ENCODE measurements at regions not wholly inside any gene's neighbourhood (a gene's known extent, or its start where the extent isn't known, plus 50 kb on each side); places are given as distances from the start of the nearest gene placed in this dataset.

DNA sequence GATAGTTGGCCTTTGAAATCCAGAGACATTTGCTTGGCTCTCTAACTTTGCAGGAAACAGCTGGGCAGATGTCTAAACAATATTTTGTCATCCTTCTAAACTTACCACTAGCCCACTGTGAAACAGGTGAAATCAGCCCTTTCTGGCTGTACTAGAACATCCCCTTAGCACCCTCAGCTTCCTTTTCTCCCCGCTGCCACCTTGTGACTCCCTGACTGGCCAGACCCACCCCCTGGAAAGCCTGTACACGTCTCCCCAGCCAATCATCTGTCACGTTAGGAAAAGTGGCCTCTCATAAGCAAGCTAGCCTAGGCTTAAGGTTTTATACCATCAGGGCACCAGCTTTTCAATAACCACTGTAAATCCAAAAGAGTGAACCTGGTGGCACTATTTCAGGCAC, 88.6 kb upstream of the E2F3 start:
- no peak for DNase-seq (ENCODE audit: low read depth)

DNA sequence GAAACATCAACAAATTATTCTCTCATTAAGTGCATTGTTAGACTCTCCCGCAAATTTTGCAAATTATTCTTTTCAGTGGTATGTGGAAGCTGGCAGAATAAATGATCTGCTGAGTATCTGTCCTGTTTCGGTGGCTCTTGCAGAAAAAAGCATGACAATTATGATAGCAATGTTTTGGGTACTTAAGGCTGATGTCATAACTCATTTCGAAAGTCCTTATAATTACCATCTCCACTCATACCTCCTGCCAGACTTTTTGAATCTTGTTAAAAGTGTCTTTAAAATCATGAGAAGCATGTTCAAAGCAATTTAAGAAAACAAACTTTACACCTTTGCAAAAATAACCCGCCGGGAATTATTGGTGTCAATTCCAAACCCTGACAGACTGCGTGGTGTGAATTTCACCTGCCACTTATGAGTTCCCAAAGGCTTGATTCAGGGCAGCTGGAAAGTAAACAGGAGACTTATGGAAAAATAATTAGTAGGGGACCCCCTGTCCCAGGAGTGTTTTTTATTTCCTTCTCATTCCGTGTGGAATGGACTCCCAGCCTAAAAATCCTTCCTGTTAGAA, 87.6 kb upstream of the E2F3 start:
- DNase-seq (ENCODE audit: low read depth): no peak

DNA sequence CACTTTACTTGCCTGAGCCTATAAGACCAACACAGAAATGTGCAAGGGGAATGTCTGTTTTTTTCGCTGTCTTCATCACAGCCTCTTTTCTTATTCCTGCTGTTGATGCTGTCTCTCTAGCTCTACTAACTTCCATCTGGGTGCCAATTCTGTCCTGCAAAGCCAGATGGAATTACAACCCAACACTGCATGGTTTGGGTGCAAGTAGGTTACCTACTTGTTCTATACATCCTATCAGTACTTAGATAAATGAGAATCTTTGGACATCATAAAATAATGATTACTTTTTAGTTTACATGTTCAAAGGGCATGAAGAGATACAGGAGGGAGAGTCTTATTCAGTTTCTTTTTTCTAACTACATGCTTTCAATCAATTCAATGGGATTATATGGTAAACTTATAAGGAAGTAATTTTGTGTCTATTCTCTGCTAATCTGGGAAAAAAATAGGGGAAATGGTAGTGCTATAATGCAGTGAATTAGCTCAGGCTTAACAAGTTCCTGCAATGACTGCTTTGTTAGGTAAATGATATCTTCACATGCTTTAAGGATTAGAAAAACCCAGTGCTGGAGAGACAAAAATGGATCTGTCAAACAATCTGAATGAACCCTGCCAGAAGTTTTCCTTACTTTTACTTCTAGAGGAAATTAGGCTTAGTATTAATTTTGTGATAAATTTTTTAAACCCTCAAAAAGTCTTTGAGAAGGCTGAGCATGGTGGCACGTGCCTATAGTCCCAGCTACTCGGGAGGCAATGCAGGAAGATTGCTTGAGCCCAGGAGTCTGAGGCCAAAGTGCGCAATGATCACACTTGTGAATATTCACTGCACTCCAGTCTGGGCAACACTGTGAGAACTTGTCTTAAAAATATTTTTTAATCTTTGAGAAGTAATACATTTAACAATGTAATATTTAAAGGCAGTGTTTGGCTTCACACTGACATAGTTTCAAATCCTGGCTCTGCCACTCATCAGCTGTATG, 86.5 kb upstream of the E2F3 start:
- DNase-seq (ENCODE audit: low read depth): no peak

DNA sequence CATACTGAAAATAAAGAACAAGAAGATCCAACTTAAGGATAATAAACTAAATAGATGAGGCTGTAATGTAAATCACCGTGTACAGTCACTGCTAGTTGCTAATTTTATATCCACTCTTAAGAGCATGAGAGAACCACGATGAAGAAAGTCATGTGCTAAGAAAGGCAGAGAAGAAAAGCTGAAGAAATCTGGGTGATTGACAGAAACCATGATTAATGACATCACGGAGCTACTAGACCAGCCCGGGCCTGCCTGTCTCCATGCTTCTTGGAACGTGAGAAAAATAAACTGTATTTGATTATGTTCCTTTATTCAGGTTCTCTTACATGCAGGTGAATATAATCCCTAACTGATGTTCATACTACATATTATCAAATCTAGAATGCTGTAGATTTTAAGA, 84.2 kb upstream of the E2F3 start:
- DNase-seq (ENCODE audit: low read depth): no peak

DNA sequence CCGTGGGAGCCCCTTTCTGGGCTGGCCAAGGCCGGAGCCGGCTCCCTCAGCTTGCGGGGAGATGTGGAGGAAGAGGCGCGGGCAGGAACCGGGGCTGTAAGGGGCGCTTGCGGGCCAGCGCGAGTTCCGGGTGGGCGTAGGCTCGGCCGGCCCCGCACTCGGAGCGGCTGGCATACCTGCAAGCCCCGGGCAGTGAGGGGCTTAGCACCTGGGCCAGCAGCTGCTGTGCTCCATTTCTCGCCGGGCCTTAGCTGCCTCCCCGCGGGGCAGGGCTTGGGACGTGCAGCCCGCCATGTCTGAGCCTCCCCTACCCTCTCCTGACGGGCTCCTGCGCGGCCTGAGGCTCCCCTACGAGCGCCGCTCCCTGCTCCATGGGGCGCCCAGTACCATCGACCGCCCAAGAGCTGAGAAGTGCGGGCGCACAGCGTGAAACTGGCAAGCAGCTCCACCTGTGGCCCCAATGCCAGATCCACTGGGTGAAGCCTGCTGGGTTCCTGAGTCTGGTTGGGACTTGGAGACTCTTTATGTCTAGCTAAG, 82.8 kb upstream of the E2F3 start:
- no peak for DNase-seq (ENCODE audit: low read depth)

- peak; percentile 23 for DNase-seq (ENCODE audit: low read depth)
Measured at GRCh38 chr6:20319520-20320357, 81.9 kb upstream of the E2F3 start.

- no peak for DNase-seq (ENCODE audit: low read depth)
Measured at GRCh38 chr6:20325641-20326421, 75.8 kb upstream of the E2F3 start.

- DNase-seq (ENCODE audit: low read depth): no peak
Measured at GRCh38 chr6:20326422-20326728, 75.3 kb upstream of the E2F3 start.

DNA sequence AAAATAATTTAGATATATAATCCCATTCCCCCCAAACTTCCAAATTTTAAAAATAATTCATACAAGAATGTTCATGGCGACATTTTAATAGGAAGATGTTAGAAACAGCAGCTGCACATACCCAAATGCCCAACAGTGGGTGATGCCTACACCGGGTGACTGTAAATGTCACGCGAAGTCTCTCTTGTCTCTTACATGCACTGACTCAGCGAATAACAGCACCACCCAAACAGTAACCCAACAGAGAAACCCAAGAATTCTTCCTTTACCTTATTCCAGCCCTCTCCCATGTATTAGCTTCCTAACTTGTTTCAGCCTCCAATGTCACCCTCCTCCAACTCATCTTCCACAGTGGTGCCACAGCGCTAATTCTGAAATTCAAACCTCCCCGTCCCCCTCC, 74.5 kb upstream of the E2F3 start:
- DNase-seq (ENCODE audit: low read depth): no peak

DNA sequence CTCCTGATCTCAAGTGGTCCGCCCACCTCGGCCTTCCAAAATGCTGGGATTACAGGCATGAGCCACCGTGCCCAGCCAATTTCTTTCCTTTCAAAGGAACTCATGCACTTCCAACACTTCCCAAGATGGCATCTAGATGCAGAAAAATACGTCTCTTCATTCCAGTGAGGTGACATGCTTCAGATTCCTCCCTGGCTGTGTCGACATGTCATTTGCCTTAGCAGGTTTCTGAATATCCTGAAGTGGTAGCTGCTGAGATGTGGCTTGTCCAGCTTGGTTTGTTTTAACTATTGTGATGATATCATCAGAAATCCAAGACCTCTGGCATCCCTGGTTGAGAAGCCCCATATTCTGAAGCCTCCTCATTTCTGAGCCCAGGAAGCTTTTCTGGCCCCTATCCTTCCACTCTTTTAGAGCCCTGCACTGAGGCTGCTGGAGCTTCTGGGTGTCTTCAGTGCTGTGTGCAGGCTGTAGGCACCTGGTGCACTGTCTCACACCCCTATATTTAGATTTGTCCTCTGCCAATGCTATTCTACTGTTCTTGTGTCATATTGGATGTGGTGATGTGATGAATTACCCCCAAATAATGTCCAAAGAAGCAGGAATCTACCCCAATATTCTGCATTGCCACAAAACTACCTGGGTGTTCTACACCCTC, 73.3 kb upstream of the E2F3 start:
- no peak for DNase-seq (ENCODE audit: low read depth)

GRCh38 chr6:20328924-20329300, 72.8 kb upstream of the E2F3 start:
- no peak for DNase-seq (ENCODE audit: low read depth)

- DNase-seq (ENCODE audit: low read depth): no peak
Measured at GRCh38 chr6:20331042-20331441, 70.6 kb upstream of the E2F3 start.

- DNase-seq (ENCODE audit: low read depth): no peak
Measured at GRCh38 chr6:20331625-20332024, 70.1 kb upstream of the E2F3 start.

DNA sequence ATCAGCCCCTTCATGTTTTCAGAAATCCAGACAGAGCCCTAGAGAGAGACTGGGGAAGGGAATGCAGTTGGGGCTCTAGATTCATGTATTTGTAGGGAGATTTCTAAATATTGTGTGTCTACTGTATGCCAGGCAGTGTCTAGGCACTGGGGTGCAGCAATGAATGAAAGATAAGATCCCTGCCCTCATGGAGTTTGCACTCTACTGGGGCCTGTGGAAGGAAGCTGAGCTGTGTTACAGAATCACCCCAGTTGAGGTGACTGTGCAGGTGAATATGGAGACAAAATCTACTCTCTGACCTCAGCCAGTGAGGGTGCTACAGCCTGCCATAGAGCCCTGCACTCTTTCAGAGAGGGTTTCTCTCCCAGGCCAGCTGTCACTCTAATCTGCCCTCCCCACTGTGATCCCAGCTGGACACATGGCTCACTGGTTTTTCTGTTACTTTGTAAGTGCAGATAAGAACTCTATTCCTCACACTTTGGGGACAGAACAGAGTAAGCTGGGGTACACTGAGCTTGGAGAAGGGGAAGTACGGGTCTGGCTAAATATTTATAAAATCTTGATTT, 69.2 kb upstream of the E2F3 start:
- no peak for DNase-seq (ENCODE audit: low read depth)

DNA sequence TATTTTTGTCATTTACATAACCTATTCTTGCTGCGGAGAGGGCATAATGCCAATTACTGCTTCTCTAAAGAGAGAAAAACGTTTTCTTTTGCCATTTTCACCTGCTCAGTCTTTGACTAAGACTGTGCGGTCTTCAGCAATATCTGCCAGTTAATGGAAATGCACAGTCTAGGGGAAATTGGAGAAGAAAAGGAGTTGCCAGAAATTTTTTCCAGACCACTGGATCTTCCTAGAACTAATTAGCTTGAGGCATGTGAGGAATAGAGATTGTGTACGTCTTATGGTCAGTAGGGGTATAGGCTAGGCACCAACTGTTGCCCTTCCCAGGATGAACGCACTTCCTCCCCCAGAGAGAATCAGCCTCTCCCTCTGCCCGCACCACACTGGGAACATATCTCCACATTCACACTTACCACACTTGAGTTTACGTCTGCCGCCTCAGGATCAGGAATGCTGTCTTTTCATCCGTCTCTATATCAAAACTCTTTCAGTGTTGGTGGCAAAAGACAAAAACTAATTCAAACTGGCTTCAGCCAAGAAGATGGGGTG, 67.9 kb upstream of the E2F3 start:
- no peak for DNase-seq (ENCODE audit: low read depth)

DNA sequence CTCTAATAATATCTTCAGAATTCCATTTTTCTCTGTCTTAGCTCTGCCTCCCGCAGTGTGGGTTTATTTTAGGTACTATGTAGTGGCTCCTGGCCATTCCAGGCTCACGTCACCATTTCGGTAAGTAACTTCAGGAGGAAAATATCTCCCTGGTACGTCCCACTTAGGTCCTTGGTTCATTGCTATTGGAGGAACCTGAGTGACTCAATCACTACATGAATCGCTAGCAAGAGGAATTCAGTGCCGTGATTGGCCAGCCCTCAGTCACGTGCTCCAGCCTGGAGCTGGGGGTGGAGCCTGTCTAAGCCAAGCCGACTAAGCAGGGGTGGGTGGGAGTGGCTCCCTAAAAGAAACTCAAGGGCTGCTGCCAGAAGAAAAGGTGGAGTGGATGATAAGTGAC, 67.3 kb upstream of the E2F3 start:
- DNase-seq (ENCODE audit: low read depth): peak; percentile 67

DNA sequence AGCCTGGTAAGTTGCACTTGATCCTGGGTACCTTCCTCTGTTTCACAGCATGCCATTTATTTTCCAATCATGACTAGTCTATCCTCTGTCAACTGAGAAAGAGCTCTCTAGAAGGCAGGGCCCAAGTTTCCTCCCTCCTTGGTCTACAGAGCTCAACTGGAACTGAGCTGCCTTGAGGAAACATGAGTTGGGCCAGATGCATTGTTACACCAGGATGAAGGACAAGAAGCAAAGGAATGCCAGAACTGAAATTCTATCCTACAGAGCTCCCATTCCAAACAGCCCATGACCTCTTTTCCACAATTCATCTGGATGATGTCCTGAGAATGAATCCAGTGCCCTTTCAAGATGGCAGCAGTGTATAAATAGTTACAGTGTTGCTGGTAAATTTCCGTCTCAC, 66.7 kb upstream of the E2F3 start:
- no peak for DNase-seq (ENCODE audit: low read depth)

GRCh38 chr6:20335872-20336271, 65.8 kb upstream of the E2F3 start:
- DNase-seq (ENCODE audit: low read depth): no peak

DNA sequence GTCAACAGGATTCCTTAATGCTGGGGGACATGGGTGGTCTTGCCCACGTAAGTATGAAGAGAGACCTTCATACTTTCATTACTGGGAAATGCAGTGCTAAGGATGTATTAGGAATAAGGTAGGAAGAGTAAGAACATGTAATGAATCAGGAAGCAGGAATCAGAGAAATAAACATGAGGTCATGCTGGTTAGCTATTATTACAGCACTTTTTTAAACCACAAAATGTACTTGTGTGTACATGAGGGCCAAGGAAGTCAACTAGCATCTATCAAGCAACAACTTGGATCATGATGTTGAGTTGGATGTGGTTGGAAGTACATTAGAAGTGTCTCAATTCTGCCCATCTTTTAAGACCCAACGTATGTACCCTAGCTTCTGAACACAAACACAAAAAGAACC, 63.5 kb upstream of the E2F3 start:
- no peak for DNase-seq (ENCODE audit: low read depth)

Data from HT1080 (cell line).